ENCODE measurements at regions not wholly inside any gene's neighbourhood (a gene's known extent, or its start where the extent isn't known, plus 50 kb on each side); places are given as distances from the start of the nearest gene placed in this dataset.

DNA sequence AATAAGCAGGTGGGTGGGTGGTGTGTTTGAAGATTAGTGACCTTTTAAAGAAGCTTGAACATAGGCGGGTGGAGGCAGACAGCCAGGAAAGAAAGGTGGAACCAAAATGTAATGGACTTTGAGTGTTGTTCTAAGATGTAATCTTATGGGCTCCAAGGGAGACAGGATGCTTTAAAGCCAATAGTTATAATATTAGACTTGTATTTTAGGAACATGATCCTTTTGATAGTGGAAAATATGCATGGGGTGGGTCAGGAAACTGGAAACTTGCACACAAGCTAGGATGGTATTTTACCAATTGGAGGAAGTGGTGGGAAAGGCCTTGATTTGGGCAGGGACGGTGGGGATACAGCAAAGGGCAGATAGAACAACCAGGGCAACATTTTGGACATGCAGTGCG, 151.8 kb upstream of the PDE7B start:
- Histone ChIP-seq H3K4ac (replicated peaks; ENCODE audit: insufficient read length, low read depth, low read length) (no peak overlapping the region), H2BK5ac (ENCODE audit: low read depth, low read length) (no peak overlapping the region), H3K14ac (ENCODE audit: insufficient read length) (no peak overlapping the region), H3K27ac (ENCODE audit: low read depth, low read length) (no peak overlapping the region), H4K20me1 (replicated peaks in 1 of 2; ENCODE audit: control insufficient read depth in 1 of 2, insufficient read depth in 2 of 2, low read length in 2 of 2) (no peaks in the 10 kb centered on the region), H3K56ac (replicated peaks; ENCODE audit: insufficient read length, low read depth, low read length) (no peak overlapping the region), H4K5ac (ENCODE audit: insufficient read length, low read depth, low read length) (no peak overlapping the region), H2BK15ac (ENCODE audit: low read length) (no peak overlapping the region), H3K36me3 (ENCODE audit: control insufficient read depth in 2 of 4, insufficient read depth in 4 of 4, low read length in 3 of 4) (no peaks in the 10 kb centered on the region), H4K91ac (replicated peaks; ENCODE audit: insufficient read length, low read length) (no peak overlapping the region), H3K9ac (replicated peaks in 1 of 4; ENCODE audit: extremely low read depth in 1 of 4, low read depth in 3 of 4, low read length in 3 of 4) (no peak overlapping the region), H3K9me3 (ENCODE audit: insufficient read depth in 2 of 2, low read depth in 1 of 2, low read length in 1 of 2) (no peaks in the 10 kb centered on the region), H3K79me2 (ENCODE audit: control insufficient read depth in 1 of 2, insufficient read depth in 2 of 2, low read length in 2 of 2) (no peaks in the 10 kb centered on the region), H2BK120ac (replicated peaks; ENCODE audit: low read depth, low read length) (no peak overlapping the region), H3K4me3 (ENCODE audit: extremely low read depth in 1 of 4, insufficient read depth in 2 of 4, low read depth in 3 of 4, low read length in 4 of 4) (no peak overlapping the region), H3K4me1 (replicated peaks in 1 of 4; ENCODE audit: control insufficient read depth in 3 of 4, insufficient read depth in 4 of 4, low read length in 3 of 4) (no peaks in the 10 kb centered on the region), H2AFZ (ENCODE audit: low read length) (no peak overlapping the region), H3K79me1 (ENCODE audit: low read depth, low read length) (no peaks in the 10 kb centered on the region), H2BK12ac (ENCODE audit: low read depth, low read length) (no peak overlapping the region), H3K4me2 (ENCODE audit: insufficient read depth in 1 of 2, low read depth in 2 of 2, low read length in 2 of 2) (no peak overlapping the region), H2BK20ac (ENCODE audit: low read length) (no peak overlapping the region), H3K23ac (ENCODE audit: insufficient read length) (no peak overlapping the region), H3K18ac (ENCODE audit: extremely low read depth, low read length) (no peak overlapping the region), H2AK5ac (ENCODE audit: low read depth, low read length) (no peak overlapping the region), H3K23me2 (ENCODE audit: low read depth, low read length) (no peaks in the 10 kb centered on the region), H3K27me3 (replicated peaks in 1 of 4; ENCODE audit: control insufficient read depth in 3 of 4, extremely low read depth in 1 of 4, insufficient read depth in 3 of 4, low read length in 3 of 4) (no peaks in the 10 kb centered on the region), H4K8ac (ENCODE audit: extremely low read depth, insufficient read depth, low read length) (no peak overlapping the region)
- FAIRE-seq (no peak), DNase-seq (ENCODE audit: low read depth in 1 of 2, low spot score in 2 of 2) (no peak)
- WGBS, 2 experiments (ENCODE audit: extremely low coverage in 1 of 2, insufficient coverage in 1 of 2, insufficient read length in 1 of 2, insufficient replicate concordance in 2 of 2, low coverage in 1 of 2, low lambda C conversion rate in 2 of 2, missing lambda C conversion rate in 1 of 2): 85% methylated on average over 3 of the region's 3 CpGs; no CpG with 5 or more reads in 1 of the 2 experiments
- TF ChIP-seq, protein P1, sequence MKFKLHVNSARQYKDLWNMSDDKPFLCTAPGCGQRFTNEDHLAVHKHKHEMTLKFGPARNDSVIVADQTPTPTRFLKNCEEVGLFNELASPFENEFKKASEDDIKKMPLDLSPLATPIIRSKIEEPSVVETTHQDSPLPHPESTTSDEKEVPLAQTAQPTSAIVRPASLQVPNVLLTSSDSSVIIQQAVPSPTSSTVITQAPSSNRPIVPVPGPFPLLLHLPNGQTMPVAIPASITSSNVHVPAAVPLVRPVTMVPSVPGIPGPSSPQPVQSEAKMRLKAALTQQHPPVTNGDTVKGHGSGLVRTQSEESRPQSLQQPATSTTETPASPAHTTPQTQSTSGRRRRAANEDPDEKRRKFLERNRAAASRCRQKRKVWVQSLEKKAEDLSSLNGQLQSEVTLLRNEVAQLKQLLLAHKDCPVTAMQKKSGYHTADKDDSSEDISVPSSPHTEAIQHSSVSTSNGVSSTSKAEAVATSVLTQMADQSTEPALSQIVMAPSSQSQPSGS (IDR thresholded peaks at IDR 0.05; ENCODE audit: low read length): no peak
- TF ChIP-seq, protein P2, sequence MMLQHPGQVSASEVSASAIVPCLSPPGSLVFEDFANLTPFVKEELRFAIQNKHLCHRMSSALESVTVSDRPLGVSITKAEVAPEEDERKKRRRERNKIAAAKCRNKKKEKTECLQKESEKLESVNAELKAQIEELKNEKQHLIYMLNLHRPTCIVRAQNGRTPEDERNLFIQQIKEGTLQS (IDR thresholded peaks at IDR 0.05; ENCODE audit: insufficient read depth, low read depth, low read length): no peak
- TF ChIP-seq SIX5 (IDR thresholded peaks at IDR 0.05; ENCODE audit: low read depth, low read length) (no peak), CHD1 (IDR thresholded peaks at IDR 0.05; ENCODE audit: low read depth, low read length) (no peak), RBBP5 (IDR thresholded peaks at IDR 0.05; ENCODE audit: borderline replicate concordance, low read depth, low read length) (no peak), RAD21 (IDR thresholded peaks at IDR 0.05 in 1 of 2, conservative IDR thresholded peaks at IDR 0.05 in 1 of 2; ENCODE audit: low read depth in 2 of 2, low read length in 2 of 2) (no peak), CTBP2 (IDR thresholded peaks at IDR 0.05; ENCODE audit: borderline replicate concordance, insufficient read depth, insufficient read length, low read length) (no peak), PHF8 (conservative IDR thresholded peaks at IDR 0.05; ENCODE audit: low read depth, low read length) (no peak), GABPA (IDR thresholded peaks at IDR 0.05; ENCODE audit: borderline replicate concordance, insufficient read depth, low read length) (no peak), TBP (IDR thresholded peaks at IDR 0.05; ENCODE audit: low read depth, low read length) (no peak)
- POLR2A ChIA-PET (ENCODE audit: partially characterized antibody): no interaction called here
- CTCF ChIA-PET (ENCODE audit: partially characterized antibody): interaction anchor here (0.5 to 1.5 kb wide), 3 partner anchors 11 to 1780 kb away, joined by 3 to 4 read pairs (median 3); no protein-coding TSS in a partner anchor
